HCT116 (cell line): ENCODE measurements at regions not wholly inside any gene's neighbourhood (a gene's known extent, or its start where the extent isn't known, plus 50 kb on each side); places are given as distances from the start of the nearest gene placed in this dataset.

Source experiments
- ATAC-seq: fragments of 200-7000 bp; cut with Tn5 transposase; 2 replicates; pipeline ENCODE4 v1.9.1; 2020; ENCODE audit warnings: mild to moderate bottlenecking, moderate library complexity
- BruUV-seq: library from RNA; stranded (reverse); fragments of 400-500 nt; replicated peaks from 2 replicates; lab custom pipeline; 2021; lab: Mats Ljungman, UMichigan
- CTCF ChIA-PET: fragments of 300-600 bp; sonication (Branson Sonifier 250); formaldehyde crosslinking; loops from one replicate; lab custom pipeline; 2021; ENCODE audit warnings: antibody characterized with exemption; lab: Charles Lee
- POLR2A ChIA-PET: fragments of 300-600, 350-600 bp; sonication (Branson Sonifier 250); formaldehyde crosslinking; loops from one replicate; lab custom pipeline; 2021; ENCODE audit warnings: antibody characterized with exemption; lab: Charles Lee
- RAD21 ChIA-PET, 2 experiments: fragments of 300-600 bp; sonication (Branson Sonifier 250); formaldehyde crosslinking; loops; one replicate each; lab custom pipeline; 2023; ENCODE audit warnings: low total read pairs in 2 of 2; ENCODE audit not compliant: uncharacterized antibody in 2 of 2, unreplicated experiment in 2 of 2, low non-redundant PET in 1 of 2; lab: Charles Lee
- DNase-seq: peaks from one replicate; pipeline ENCODE4 v3.0.0-alpha.2; 2010; ENCODE audit warnings: low read depth, low spot score
- H2AFZ ChIP-seq: fragments of 200-600 bp; shearing (Covaris generic), sonication (generic); 2 replicates; pipeline ENCODE4 v1.6.1; 2017; ENCODE audit warnings: low read depth, mixed run types, mixed read lengths, antibody characterized with exemption, low read length; ENCODE audit not compliant: poor library complexity, severe bottlenecking
- H3K27ac ChIP-seq: 2 replicates; pipeline ENCODE4 v1.5.1; 2012; ENCODE audit warnings: low read depth, low read length
- H3K27me3 ChIP-seq: fragments of 200-600 bp; sonication (generic); 2 replicates; pipeline ENCODE4 v1.6.1; 2016; ENCODE audit warnings: mixed run types, low read length, mixed read lengths; ENCODE audit not compliant: insufficient read depth
- H3K36me3 ChIP-seq, 2 experiments: fragments of 200-500 bp in 1 of 2; fragments of 200-600 bp in 1 of 2; sonication (Bioruptor generic) in 1 of 2; sonication (generic) in 1 of 2; 2 replicates each; pipeline versions ENCODE4 v1.5.1 to v1.6.1; 2014 to 2016; ENCODE audit warnings: low read length in 2 of 2, inconsistent platforms in 1 of 2, mixed read lengths in 1 of 2, mixed run types in 1 of 2; ENCODE audit not compliant: insufficient read depth in 2 of 2, control insufficient read depth in 1 of 2
- H3K4me1 ChIP-seq, 2 experiments: fragments of 200-600 bp in 1 of 2; sonication (generic) in 1 of 2; 2 replicates each; pipeline versions ENCODE4 v1.5.1 to v1.6.1; 2012 to 2017; ENCODE audit warnings: low read length in 2 of 2, inconsistent platforms in 1 of 2, mild to moderate bottlenecking in 1 of 2, mixed read lengths in 1 of 2, mixed run types in 1 of 2, moderate library complexity in 1 of 2; ENCODE audit not compliant: insufficient read depth in 2 of 2, control insufficient read depth in 1 of 2
- H3K4me2 ChIP-seq: fragments of 200-600 bp; sonication (generic); 2 replicates; pipeline ENCODE4 v1.6.1; 2017; ENCODE audit warnings: mixed run types, low read length, mixed read lengths
- H3K4me3 ChIP-seq, 2 experiments: fragments of 200-600 bp in 1 of 2; sonication (generic) in 1 of 2; replicated peaks in 1 of 2; 2 replicates each; pipeline ENCODE4 v1.5.1; 2011 to 2016; ENCODE audit warnings: low read length in 2 of 2, control low read depth in 1 of 2, low read depth in 1 of 2, mild to moderate bottlenecking in 1 of 2, mixed read lengths in 1 of 2, mixed run types in 1 of 2
- H3K79me2 ChIP-seq: fragments of 200-600 bp; sonication (generic); 2 replicates; pipeline ENCODE4 v1.6.1; 2017; ENCODE audit warnings: mild to moderate bottlenecking, mixed run types, low read length, moderate library complexity, mixed read lengths; ENCODE audit not compliant: insufficient read depth
- H3K9ac ChIP-seq: fragments of 200-600 bp; sonication (generic); 2 replicates; pipeline ENCODE4 v1.6.1; 2016; ENCODE audit warnings: low read length, mixed read lengths
- H3K9me2 ChIP-seq: fragments of 200-600 bp; sonication (generic), shearing (Covaris generic); 2 replicates; pipeline ENCODE4 v1.6.1; 2017; ENCODE audit warnings: mixed run types, mild to moderate bottlenecking, moderate library complexity; ENCODE audit not compliant: insufficient read depth
- H3K9me3 ChIP-seq, 2 experiments: fragments of 200-500 bp in 1 of 2; fragments of 200-600 bp in 1 of 2; sonication (Bioruptor generic) in 1 of 2; sonication (generic) in 1 of 2; 2 replicates each; pipeline ENCODE4 v1.6.1; 2014 to 2017; ENCODE audit warnings: low read length in 2 of 2, mixed read lengths in 2 of 2, inconsistent platforms in 1 of 2, low read depth in 1 of 2, mild to moderate bottlenecking in 1 of 2, mixed run types in 1 of 2, moderate library complexity in 1 of 2; ENCODE audit not compliant: control insufficient read depth in 1 of 2, insufficient read depth in 1 of 2
- H4K20me1 ChIP-seq: fragments of 200-600 bp; sonication (generic), shearing (Covaris generic); 2 replicates; pipeline ENCODE4 v1.6.1; 2017; ENCODE audit warnings: mixed run types, mild to moderate bottlenecking, moderate library complexity; ENCODE audit not compliant: insufficient read depth
- EGR1 ChIP-seq: IDR thresholded peaks from 2 replicates; pipeline ENCODE4 v1.6.1; 2012; ENCODE audit warnings: low read depth
- ELF1 ChIP-seq: IDR thresholded peaks from 2 replicates; pipeline ENCODE4 v1.6.1; 2012; ENCODE audit warnings: low read depth, borderline replicate concordance
- EZH2 ChIP-seq: fragments of 200-600 bp; sonication (generic); IDR thresholded peaks from 2 replicates; pipeline ENCODE4 v1.6.1; 2017; ENCODE audit warnings: antibody characterized with exemption, mixed run types
- EZH2phosphoT487 ChIP-seq: fragments of 200-600 bp; IDR thresholded peaks from 2 replicates; pipeline ENCODE4 v1.6.1; 2018; ENCODE audit warnings: antibody characterized with exemption, borderline replicate concordance
- JUND ChIP-seq: IDR thresholded peaks from 2 replicates; pipeline ENCODE4 v1.6.1; 2012
- POLR2A ChIP-seq: IDR thresholded peaks from 2 replicates; pipeline ENCODE4 v1.7.0; 2011; ENCODE audit warnings: borderline replicate concordance; ENCODE audit not compliant: insufficient read depth, insufficient read length; ENCODE audit errors: extremely low read depth
- POLR2AphosphoS5 ChIP-seq: IDR thresholded peaks from 2 replicates; pipeline ENCODE4 v1.6.1; 2011; ENCODE audit warnings: mild to moderate bottlenecking, low read depth, low read length, moderate library complexity
- SIN3A ChIP-seq: IDR thresholded peaks from 2 replicates; pipeline ENCODE4 v1.6.1; 2012; ENCODE audit warnings: low read depth
- SP1 ChIP-seq: IDR thresholded peaks from 2 replicates; pipeline ENCODE4 v1.6.1; 2012; ENCODE audit warnings: low read depth
- SRF ChIP-seq: IDR thresholded peaks from 2 replicates; pipeline ENCODE4 v1.6.1; 2012; ENCODE audit warnings: low read depth
- YY1 ChIP-seq: IDR thresholded peaks from 2 replicates; pipeline ENCODE4 v1.6.1; 2011; ENCODE audit warnings: low read length, low read depth, moderate library complexity, mild to moderate bottlenecking; ENCODE audit not compliant: insufficient replicate concordance; ENCODE audit errors: extremely low read depth
- ZFX ChIP-seq: fragments of 450-650 bp; IDR thresholded peaks from 2 replicates; pipeline ENCODE4 v1.6.1; 2017
- intact Hi-C: fragments of 100-400 bp; cut with micrococcal nuclease; formaldehyde crosslinking; loops from 2 replicates; pipeline ENCODE4 v1.10.0; 2022
- TF ChIP-seq, protein P1 (sequence below): IDR thresholded peaks from 2 replicates; pipeline ENCODE4 v1.6.1; 2012; ENCODE audit warnings: low read depth
- TF ChIP-seq, protein P2 (sequence below), 3 experiments: fragments of 200-600 bp in 1 of 3; sonication (generic) in 1 of 3; IDR thresholded peaks in 2 of 3; conservative IDR thresholded peaks in 1 of 3; 2 replicates each; pipeline ENCODE4 v1.5.1; 2012 to 2017; ENCODE audit warnings: low read depth in 2 of 3, low read length in 2 of 3, antibody characterized with exemption in 1 of 3, borderline replicate concordance in 1 of 3, control low read depth in 1 of 3, mild to moderate bottlenecking in 1 of 3, mixed read lengths in 1 of 3, mixed run types in 1 of 3, moderate library complexity in 1 of 3; ENCODE audit not compliant: insufficient read depth in 1 of 3
- TF ChIP-seq, protein P3 (sequence below): IDR thresholded peaks from 2 replicates; pipeline ENCODE4 v1.6.1; 2012
- TF ChIP-seq, protein P4 (sequence below): IDR thresholded peaks from 2 replicates; pipeline ENCODE4 v1.6.1; 2012
- TF ChIP-seq, protein P5 (sequence below): IDR thresholded peaks from 2 replicates; pipeline ENCODE4 v1.6.1; 2011; ENCODE audit warnings: mild to moderate bottlenecking, low read length, moderate library complexity; ENCODE audit not compliant: insufficient replicate concordance; ENCODE audit errors: extremely low read depth

DNA sequence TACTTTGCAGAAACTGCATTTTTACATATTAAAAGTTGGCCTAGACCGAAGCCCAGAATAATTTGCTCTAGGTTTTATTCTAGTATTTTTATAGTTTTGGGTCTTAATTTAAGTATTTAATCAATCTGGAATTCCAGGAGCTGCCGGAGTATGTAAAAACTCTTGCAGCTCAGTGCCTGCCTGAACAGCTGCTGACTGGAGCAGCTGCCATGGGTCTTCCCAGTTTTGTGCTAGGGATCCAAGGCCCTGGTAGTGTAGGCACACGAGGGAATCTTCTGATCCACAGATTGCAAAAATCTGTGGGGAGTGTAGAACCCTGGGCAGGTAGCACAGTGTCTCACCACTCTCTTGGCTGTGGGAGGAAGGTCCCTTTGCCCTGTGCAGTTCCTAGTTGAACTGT is 87.0 kb upstream of the HS3ST3A1 start:
- no peaks in the 10 kb centered on the region for H3K9me2 ChIP-seq
- POLR2A ChIA-PET = interaction anchor here (0.6 kb wide), 1 partner anchor 266 kb away, joined by 3 read pairs; no protein-coding TSS in a partner anchor

More for the DNA sequence above, 87.0 kb upstream of the HS3ST3A1 start:
- CTCF ChIA-PET = no interaction called here
- Histone ChIP-seq H3K36me3 (no peaks in the 10 kb centered on the region), H3K4me1 (no peaks in the 10 kb centered on the region), H3K4me3 (no peak overlapping the region), H4K20me1 (no peaks in the 10 kb centered on the region), H3K79me2 (no peaks in the 10 kb centered on the region)
- RAD21 ChIA-PET = no interaction called here
- ATAC-seq = no peak
- no TSS peak for BruUV-seq
- TF ChIP-seq SRF = no peak
- TF ChIP-seq, protein P1, sequence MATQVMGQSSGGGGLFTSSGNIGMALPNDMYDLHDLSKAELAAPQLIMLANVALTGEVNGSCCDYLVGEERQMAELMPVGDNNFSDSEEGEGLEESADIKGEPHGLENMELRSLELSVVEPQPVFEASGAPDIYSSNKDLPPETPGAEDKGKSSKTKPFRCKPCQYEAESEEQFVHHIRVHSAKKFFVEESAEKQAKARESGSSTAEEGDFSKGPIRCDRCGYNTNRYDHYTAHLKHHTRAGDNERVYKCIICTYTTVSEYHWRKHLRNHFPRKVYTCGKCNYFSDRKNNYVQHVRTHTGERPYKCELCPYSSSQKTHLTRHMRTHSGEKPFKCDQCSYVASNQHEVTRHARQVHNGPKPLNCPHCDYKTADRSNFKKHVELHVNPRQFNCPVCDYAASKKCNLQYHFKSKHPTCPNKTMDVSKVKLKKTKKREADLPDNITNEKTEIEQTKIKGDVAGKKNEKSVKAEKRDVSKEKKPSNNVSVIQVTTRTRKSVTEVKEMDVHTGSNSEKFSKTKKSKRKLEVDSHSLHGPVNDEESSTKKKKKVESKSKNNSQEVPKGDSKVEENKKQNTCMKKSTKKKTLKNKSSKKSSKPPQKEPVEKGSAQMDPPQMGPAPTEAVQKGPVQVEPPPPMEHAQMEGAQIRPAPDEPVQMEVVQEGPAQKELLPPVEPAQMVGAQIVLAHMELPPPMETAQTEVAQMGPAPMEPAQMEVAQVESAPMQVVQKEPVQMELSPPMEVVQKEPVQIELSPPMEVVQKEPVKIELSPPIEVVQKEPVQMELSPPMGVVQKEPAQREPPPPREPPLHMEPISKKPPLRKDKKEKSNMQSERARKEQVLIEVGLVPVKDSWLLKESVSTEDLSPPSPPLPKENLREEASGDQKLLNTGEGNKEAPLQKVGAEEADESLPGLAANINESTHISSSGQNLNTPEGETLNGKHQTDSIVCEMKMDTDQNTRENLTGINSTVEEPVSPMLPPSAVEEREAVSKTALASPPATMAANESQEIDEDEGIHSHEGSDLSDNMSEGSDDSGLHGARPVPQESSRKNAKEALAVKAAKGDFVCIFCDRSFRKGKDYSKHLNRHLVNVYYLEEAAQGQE = no peak
- TF ChIP-seq, protein P2, sequence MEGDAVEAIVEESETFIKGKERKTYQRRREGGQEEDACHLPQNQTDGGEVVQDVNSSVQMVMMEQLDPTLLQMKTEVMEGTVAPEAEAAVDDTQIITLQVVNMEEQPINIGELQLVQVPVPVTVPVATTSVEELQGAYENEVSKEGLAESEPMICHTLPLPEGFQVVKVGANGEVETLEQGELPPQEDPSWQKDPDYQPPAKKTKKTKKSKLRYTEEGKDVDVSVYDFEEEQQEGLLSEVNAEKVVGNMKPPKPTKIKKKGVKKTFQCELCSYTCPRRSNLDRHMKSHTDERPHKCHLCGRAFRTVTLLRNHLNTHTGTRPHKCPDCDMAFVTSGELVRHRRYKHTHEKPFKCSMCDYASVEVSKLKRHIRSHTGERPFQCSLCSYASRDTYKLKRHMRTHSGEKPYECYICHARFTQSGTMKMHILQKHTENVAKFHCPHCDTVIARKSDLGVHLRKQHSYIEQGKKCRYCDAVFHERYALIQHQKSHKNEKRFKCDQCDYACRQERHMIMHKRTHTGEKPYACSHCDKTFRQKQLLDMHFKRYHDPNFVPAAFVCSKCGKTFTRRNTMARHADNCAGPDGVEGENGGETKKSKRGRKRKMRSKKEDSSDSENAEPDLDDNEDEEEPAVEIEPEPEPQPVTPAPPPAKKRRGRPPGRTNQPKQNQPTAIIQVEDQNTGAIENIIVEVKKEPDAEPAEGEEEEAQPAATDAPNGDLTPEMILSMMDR (IDR thresholded peaks at IDR 0.05 in 2 of 3, conservative IDR thresholded peaks at IDR 0.05 in 1 of 3; ENCODE audit: borderline replicate concordance in 1 of 3, insufficient read depth in 1 of 3, low read depth in 2 of 3, low read length in 2 of 3) = no peak
- TF ChIP-seq, protein P3, sequence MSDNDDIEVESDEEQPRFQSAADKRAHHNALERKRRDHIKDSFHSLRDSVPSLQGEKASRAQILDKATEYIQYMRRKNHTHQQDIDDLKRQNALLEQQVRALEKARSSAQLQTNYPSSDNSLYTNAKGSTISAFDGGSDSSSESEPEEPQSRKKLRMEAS = no peak
- no peak for TF ChIP-seq POLR2A
- TF ChIP-seq POLR2AphosphoS5 = no peak
- no peak for TF ChIP-seq EGR1
- TF ChIP-seq SIN3A = no peak
- TF ChIP-seq, protein P4, sequence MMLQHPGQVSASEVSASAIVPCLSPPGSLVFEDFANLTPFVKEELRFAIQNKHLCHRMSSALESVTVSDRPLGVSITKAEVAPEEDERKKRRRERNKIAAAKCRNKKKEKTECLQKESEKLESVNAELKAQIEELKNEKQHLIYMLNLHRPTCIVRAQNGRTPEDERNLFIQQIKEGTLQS = no peak
- TF ChIP-seq ZFX = no peak
- TF ChIP-seq SP1 = no peak
- TF ChIP-seq, protein P5, sequence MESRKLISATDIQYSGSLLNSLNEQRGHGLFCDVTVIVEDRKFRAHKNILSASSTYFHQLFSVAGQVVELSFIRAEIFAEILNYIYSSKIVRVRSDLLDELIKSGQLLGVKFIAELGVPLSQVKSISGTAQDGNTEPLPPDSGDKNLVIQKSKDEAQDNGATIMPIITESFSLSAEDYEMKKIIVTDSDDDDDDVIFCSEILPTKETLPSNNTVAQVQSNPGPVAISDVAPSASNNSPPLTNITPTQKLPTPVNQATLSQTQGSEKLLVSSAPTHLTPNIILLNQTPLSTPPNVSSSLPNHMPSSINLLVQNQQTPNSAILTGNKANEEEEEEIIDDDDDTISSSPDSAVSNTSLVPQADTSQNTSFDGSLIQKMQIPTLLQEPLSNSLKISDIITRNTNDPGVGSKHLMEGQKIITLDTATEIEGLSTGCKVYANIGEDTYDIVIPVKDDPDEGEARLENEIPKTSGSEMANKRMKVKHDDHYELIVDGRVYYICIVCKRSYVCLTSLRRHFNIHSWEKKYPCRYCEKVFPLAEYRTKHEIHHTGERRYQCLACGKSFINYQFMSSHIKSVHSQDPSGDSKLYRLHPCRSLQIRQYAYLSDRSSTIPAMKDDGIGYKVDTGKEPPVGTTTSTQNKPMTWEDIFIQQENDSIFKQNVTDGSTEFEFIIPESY = no peak
- TF ChIP-seq EZH2 = no peak
- no peak for TF ChIP-seq JUND
- TF ChIP-seq ELF1 = no peak
- no peak for TF ChIP-seq YY1
- no peak for TF ChIP-seq EZH2phosphoT487
- TF ChIP-seq, all 23 proteins: peak for 0
- H3K27ac ChIP-seq = no peak overlapping the region
- intact Hi-C loops = no loop called here
- DNase-seq = no peak
- no peak overlapping the region for H2AFZ ChIP-seq
- H3K4me2 ChIP-seq = no peak overlapping the region
- no peaks in the 10 kb centered on the region for H3K27me3 ChIP-seq
- H3K9me3 ChIP-seq = no peaks in the 10 kb centered on the region
- H3K9ac ChIP-seq = no peak overlapping the region
